Keratinocyte (primary cell): ENCODE measurements at regions not wholly inside any gene's neighbourhood (a gene's known extent, or its start where the extent isn't known, plus 50 kb on each side); places are given as distances from the start of the nearest gene placed in this dataset.

Source experiments
- CTCF ChIP-seq, 3 experiments: IDR thresholded peaks in 1 of 3; conservative IDR thresholded peaks in 1 of 3; optimal IDR thresholded peaks in 1 of 3; 2 replicates in 2 of 3; 3 replicates in 1 of 3; pipeline versions ENCODE3 to v1.5.1; 2011; ENCODE audit warnings: low read length in 3 of 3, mild to moderate bottlenecking in 3 of 3, moderate library complexity in 2 of 3, control low read depth in 1 of 3, inconsistent platforms in 1 of 3; ENCODE audit not compliant: insufficient read depth in 2 of 3; ENCODE audit errors: extremely low read depth in 1 of 3
- EZH2 ChIP-seq: IDR thresholded peaks from one replicate; pipeline ENCODE4 v1.6.1; 2012; ENCODE audit warnings: inconsistent platforms, mild to moderate bottlenecking, low read length, moderate library complexity

GRCh38 chr14:43143106-43143505 is 1364.0 kb downstream of the FSCB start:
- TF ChIP-seq CTCF (optimal IDR thresholded peaks at IDR 0.05 in 1 of 3, IDR thresholded peaks at IDR 0.05 in 1 of 3, conservative IDR thresholded peaks at IDR 0.05 in 1 of 3; ENCODE audit: extremely low read depth in 1 of 3, insufficient read depth in 2 of 3, low read length in 3 of 3) (no peak), EZH2 (no peak)
